ENCODE measurements at regions not wholly inside any gene's neighbourhood (a gene's known extent, or its start where the extent isn't known, plus 50 kb on each side); places are given as distances from the start of the nearest gene placed in this dataset.

- no peak overlapping the region for H3K27ac Mint-ChIP-seq (ENCODE audit: low read depth, unreplicated experiment)
- H3K9me3 Mint-ChIP-seq (ENCODE audit: unreplicated experiment), result no peaks in the 10 kb centered on the region
- intact Hi-C loops (cut with micrococcal nuclease), result no loop called here
- DNase-seq (ENCODE audit: unreplicated experiment), result no peak
- no peaks in the 10 kb centered on the region for H3K4me1 Mint-ChIP-seq (ENCODE audit: insufficient read depth, unreplicated experiment)
- ChIA-PET CTCF (interaction anchor here (0.6 kb wide), 1 partner anchor 12 kb away, joined by 3 read pairs; no protein-coding TSS in a partner anchor), POLR2A (no interaction called here)
- H3K4me3 Mint-ChIP-seq (ENCODE audit: unreplicated experiment), result no peak overlapping the region
- no peaks in the 10 kb centered on the region for H3K36me3 Mint-ChIP-seq (ENCODE audit: insufficient read depth, unreplicated experiment)
- TF ChIP-seq, protein P1, sequence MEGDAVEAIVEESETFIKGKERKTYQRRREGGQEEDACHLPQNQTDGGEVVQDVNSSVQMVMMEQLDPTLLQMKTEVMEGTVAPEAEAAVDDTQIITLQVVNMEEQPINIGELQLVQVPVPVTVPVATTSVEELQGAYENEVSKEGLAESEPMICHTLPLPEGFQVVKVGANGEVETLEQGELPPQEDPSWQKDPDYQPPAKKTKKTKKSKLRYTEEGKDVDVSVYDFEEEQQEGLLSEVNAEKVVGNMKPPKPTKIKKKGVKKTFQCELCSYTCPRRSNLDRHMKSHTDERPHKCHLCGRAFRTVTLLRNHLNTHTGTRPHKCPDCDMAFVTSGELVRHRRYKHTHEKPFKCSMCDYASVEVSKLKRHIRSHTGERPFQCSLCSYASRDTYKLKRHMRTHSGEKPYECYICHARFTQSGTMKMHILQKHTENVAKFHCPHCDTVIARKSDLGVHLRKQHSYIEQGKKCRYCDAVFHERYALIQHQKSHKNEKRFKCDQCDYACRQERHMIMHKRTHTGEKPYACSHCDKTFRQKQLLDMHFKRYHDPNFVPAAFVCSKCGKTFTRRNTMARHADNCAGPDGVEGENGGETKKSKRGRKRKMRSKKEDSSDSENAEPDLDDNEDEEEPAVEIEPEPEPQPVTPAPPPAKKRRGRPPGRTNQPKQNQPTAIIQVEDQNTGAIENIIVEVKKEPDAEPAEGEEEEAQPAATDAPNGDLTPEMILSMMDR (IDR thresholded peaks at IDR 0.05; ENCODE audit: unreplicated experiment), result no peak
- BruUV-seq (replicated peaks), result no TSS peak
- H3K27me3 Mint-ChIP-seq (ENCODE audit: insufficient read depth, unreplicated experiment), result no peaks in the 10 kb centered on the region
These were observed 293.5 kb downstream of the CENPW start for GRCh38 chr6:126633373-126633772.

- no peaks in the 10 kb centered on the region for H3K9me3 Mint-ChIP-seq (ENCODE audit: unreplicated experiment)
- H3K27me3 Mint-ChIP-seq (ENCODE audit: insufficient read depth, unreplicated experiment), result peaks cover 13% of the 10 kb centered on the region
- TF ChIP-seq, protein P1 (IDR thresholded peaks at IDR 0.05; ENCODE audit: unreplicated experiment), result no peak
- no peaks in the 10 kb centered on the region for H3K36me3 Mint-ChIP-seq (ENCODE audit: insufficient read depth, unreplicated experiment)
- H3K4me3 Mint-ChIP-seq (ENCODE audit: unreplicated experiment), result no peak overlapping the region
- no peak overlapping the region for H3K27ac Mint-ChIP-seq (ENCODE audit: low read depth, unreplicated experiment)
- H3K4me1 Mint-ChIP-seq (ENCODE audit: insufficient read depth, unreplicated experiment), result no peaks in the 10 kb centered on the region
- no peak for DNase-seq (ENCODE audit: unreplicated experiment)
- no TSS peak for BruUV-seq (replicated peaks)
- ChIA-PET CTCF (interaction anchor here (0.7 kb wide), 1 partner anchor 191 kb away, joined by 3 read pairs; no protein-coding TSS in a partner anchor), POLR2A (no interaction called here)
- intact Hi-C loops (cut with micrococcal nuclease), result no loop called here
These were observed 300.4 kb downstream of the CENPW start for GRCh38 chr6:126640356-126640755.

DNA sequence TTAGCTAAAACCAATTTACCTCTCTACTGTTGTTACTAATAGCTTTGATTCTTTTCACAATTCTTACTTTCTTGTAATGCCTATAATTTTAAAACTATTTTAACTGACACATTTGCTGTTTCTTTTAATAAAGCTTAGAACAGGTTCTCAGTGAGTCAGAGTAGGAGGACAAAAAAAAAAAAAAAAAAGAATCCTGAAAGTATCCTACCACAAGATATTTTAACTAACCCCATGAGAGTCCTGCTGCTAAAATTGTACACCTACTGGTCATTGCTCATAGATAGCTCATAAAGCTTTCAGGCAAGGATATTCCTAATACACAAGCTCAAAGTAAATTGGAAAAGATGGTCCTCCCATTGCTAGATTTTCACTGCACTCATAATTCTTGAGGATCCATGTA is 301.0 kb downstream of the CENPW start:
- POLR2A ChIA-PET, result no interaction called here
- Mint-ChIP-seq H3K9me3 (ENCODE audit: unreplicated experiment) (no peaks in the 10 kb centered on the region), H3K27ac (ENCODE audit: low read depth, unreplicated experiment) (no peak overlapping the region), H3K27me3 (ENCODE audit: insufficient read depth, unreplicated experiment) (peaks cover 19% of the 10 kb centered on the region), H3K4me1 (ENCODE audit: insufficient read depth, unreplicated experiment) (no peaks in the 10 kb centered on the region), H3K4me3 (ENCODE audit: unreplicated experiment) (no peak overlapping the region), H3K36me3 (ENCODE audit: insufficient read depth, unreplicated experiment) (no peaks in the 10 kb centered on the region)
- DNase-seq (ENCODE audit: unreplicated experiment), result no peak
- TF ChIP-seq, protein P1 (IDR thresholded peaks at IDR 0.05; ENCODE audit: unreplicated experiment), result no peak
- no TSS peak for BruUV-seq (replicated peaks)
- CTCF ChIA-PET, result no interaction called here
- intact Hi-C loops (cut with micrococcal nuclease), result no loop called here

GRCh38 chr6:126641641-126642040 is 301.7 kb downstream of the CENPW start:
- Mint-ChIP-seq H3K4me1 (ENCODE audit: insufficient read depth, unreplicated experiment) (no peaks in the 10 kb centered on the region), H3K36me3 (ENCODE audit: insufficient read depth, unreplicated experiment) (no peaks in the 10 kb centered on the region), H3K4me3 (ENCODE audit: unreplicated experiment) (no peak overlapping the region), H3K27me3 (ENCODE audit: insufficient read depth, unreplicated experiment) (peaks cover 24% of the 10 kb centered on the region), H3K9me3 (ENCODE audit: unreplicated experiment) (no peaks in the 10 kb centered on the region), H3K27ac (ENCODE audit: low read depth, unreplicated experiment) (no peak overlapping the region)
- no TSS peak for BruUV-seq (replicated peaks)
- intact Hi-C loops (cut with micrococcal nuclease), result no loop called here
- no peak for DNase-seq (ENCODE audit: unreplicated experiment)
- TF ChIP-seq, protein P1 (IDR thresholded peaks at IDR 0.05; ENCODE audit: unreplicated experiment), result no peak
- POLR2A ChIA-PET, result no interaction called here
- CTCF ChIA-PET, result no interaction called here

Data from MCF 10A (cell line).